ENCODE measurements at regions not wholly inside any gene's neighbourhood (a gene's known extent, or its start where the extent isn't known, plus 50 kb on each side); places are given as distances from the start of the nearest gene placed in this dataset.

DNA sequence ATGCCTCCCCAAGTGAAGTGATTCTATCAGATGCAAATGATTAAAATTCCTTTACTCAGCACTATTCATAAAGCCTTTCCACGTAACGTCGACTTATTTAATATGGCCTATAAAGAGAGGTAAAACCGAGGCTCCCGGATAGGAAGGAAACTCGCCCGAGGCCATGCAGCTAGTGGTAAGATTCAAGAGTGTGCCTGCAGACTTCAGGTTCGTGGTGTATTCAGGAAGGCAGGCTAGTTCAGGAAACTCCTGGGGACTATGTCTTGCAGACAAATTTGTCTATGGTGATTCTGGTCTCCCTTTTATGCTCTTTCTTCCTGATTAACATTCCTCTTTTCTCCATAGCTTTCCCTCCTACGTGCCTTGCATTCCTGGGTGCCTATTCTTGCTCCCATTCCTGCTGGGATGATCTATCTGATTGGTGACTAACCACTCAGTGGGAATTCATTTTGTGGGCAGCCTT lies 150.7 kb downstream of the SST start:
- TF ChIP-seq CTCF (IDR thresholded peaks at IDR 0.05) (no peak), POLR2AphosphoS5 (IDR thresholded peaks at IDR 0.05) (no peak)
